H1 (cell line): ENCODE measurements at regions not wholly inside any gene's neighbourhood (a gene's known extent, or its start where the extent isn't known, plus 50 kb on each side); places are given as distances from the start of the nearest gene placed in this dataset.

Experiments used
- CTCF ChIA-PET: fragments of 300-600 bp; sonication (Branson Sonifier 250); formaldehyde crosslinking; loops from one replicate; lab custom pipeline; 2021; ENCODE audit not compliant: partially characterized antibody; lab: Charles Lee
- POLR2A ChIA-PET: fragments of 300-600 bp; sonication (Branson Sonifier 250); formaldehyde crosslinking; loops from one replicate; lab custom pipeline; 2021; ENCODE audit warnings: inconsistent platforms; ENCODE audit not compliant: partially characterized antibody; lab: Charles Lee
- DNase-seq, 2 experiments: peaks; one replicate each; pipeline versions ENCODE4 v3.0.0 to v3.0.0-alpha.2; 2010 to 2022; ENCODE audit warnings: low spot score in 2 of 2, low read depth in 1 of 2, mixed read lengths in 1 of 2
- FAIRE-seq: peaks from 2 replicates; lab custom pipeline; 2011; peaks lifted over from hg19 to GRCh38; lab: Jason Lieb, UNC
- H2AFZ ChIP-seq: 2 replicates; pipeline ENCODE4 v1.8.1; 2012; ENCODE audit warnings: low read length, inconsistent platforms
- H2AK5ac ChIP-seq: 2 replicates; pipeline ENCODE4 v1.6.1; 2013; ENCODE audit warnings: low read depth, low read length
- H2BK120ac ChIP-seq: replicated peaks from 2 replicates; pipeline ENCODE3; 2013; ENCODE audit warnings: low read depth, low read length, inconsistent platforms
- H2BK12ac ChIP-seq: 2 replicates; pipeline ENCODE4 v1.6.1; 2013; ENCODE audit warnings: low read depth, low read length
- H2BK15ac ChIP-seq: 2 replicates; pipeline ENCODE4 v1.6.1; 2013; ENCODE audit warnings: low read length
- H2BK20ac ChIP-seq: 2 replicates; pipeline ENCODE4 v1.6.1; 2013; ENCODE audit warnings: low read length
- H2BK5ac ChIP-seq: 2 replicates; pipeline ENCODE4 v1.6.1; 2013; ENCODE audit warnings: low read depth, low read length
- H3K14ac ChIP-seq: 2 replicates; pipeline ENCODE4 v1.6.1; 2013; ENCODE audit warnings: inconsistent platforms; ENCODE audit not compliant: insufficient read length
- H3K18ac ChIP-seq: 2 replicates; pipeline ENCODE4 v1.6.1; 2013; ENCODE audit warnings: low read length; ENCODE audit errors: extremely low read depth
- H3K23ac ChIP-seq: 2 replicates; pipeline ENCODE4 v1.6.1; 2013; ENCODE audit warnings: inconsistent platforms; ENCODE audit not compliant: insufficient read length
- H3K23me2 ChIP-seq: 2 replicates; pipeline ENCODE4 v1.6.1; 2013; ENCODE audit warnings: low read depth, low read length
- H3K27ac ChIP-seq: 2 replicates; pipeline ENCODE4 v1.6.1; 2011; ENCODE audit warnings: low read depth, low read length, inconsistent platforms
- H3K27me3 ChIP-seq, 4 experiments: replicated peaks in 1 of 4; 1 replicate in 1 of 4; 2 replicates in 3 of 4; pipeline versions ENCODE4 v1.6.1 to v1.8.1; 2011 to 2013; ENCODE audit warnings: low read length in 3 of 4, mild to moderate bottlenecking in 3 of 4, inconsistent platforms in 2 of 4, mixed read lengths in 2 of 4, moderate library complexity in 1 of 4; ENCODE audit not compliant: control insufficient read depth in 3 of 4, insufficient read depth in 3 of 4; ENCODE audit errors: extremely low read depth in 1 of 4
- H3K36me3 ChIP-seq, 4 experiments: 2 replicates each; pipeline versions ENCODE4 v1.6.1 to v1.8.1; 2011 to 2013; ENCODE audit warnings: mild to moderate bottlenecking in 4 of 4, low read length in 3 of 4, moderate library complexity in 2 of 4, control low read depth in 1 of 4, inconsistent platforms in 1 of 4; ENCODE audit not compliant: insufficient read depth in 4 of 4, control insufficient read depth in 2 of 4
- H3K4ac ChIP-seq: replicated peaks from 2 replicates; pipeline ENCODE3; 2013; ENCODE audit warnings: low read length, low read depth, mixed read lengths, inconsistent platforms; ENCODE audit not compliant: insufficient read length
- H3K4me1 ChIP-seq, 4 experiments: replicated peaks in 1 of 4; 1 replicate in 1 of 4; 2 replicates in 3 of 4; pipeline versions ENCODE4 v1.6.1 to v1.8.1; 2011 to 2013; ENCODE audit warnings: low read length in 3 of 4, inconsistent platforms in 2 of 4, mixed read lengths in 1 of 4; ENCODE audit not compliant: insufficient read depth in 4 of 4, control insufficient read depth in 3 of 4
- H3K4me2 ChIP-seq, 2 experiments: 2 replicates each; pipeline versions ENCODE4 v1.6.1 to v1.8.1; 2011 to 2013; ENCODE audit warnings: low read depth in 2 of 2, low read length in 2 of 2, control low read depth in 1 of 2, inconsistent platforms in 1 of 2, mild to moderate bottlenecking in 1 of 2; ENCODE audit not compliant: insufficient read depth in 1 of 2
- H3K4me3 ChIP-seq, 4 experiments: fragments of 200-600, 300-600 bp in 1 of 4; sonication (generic), shearing (Covaris generic), sonication (Bioruptor Twin) in 1 of 4; 2 replicates each; pipeline versions ENCODE4 v1.5.1 to v1.8.1; 2011 to 2016; ENCODE audit warnings: low read length in 4 of 4, low read depth in 3 of 4, control low read depth in 2 of 4, inconsistent platforms in 2 of 4, mild to moderate bottlenecking in 2 of 4, mixed read lengths in 1 of 4, moderate library complexity in 1 of 4; ENCODE audit not compliant: insufficient read depth in 2 of 4; ENCODE audit errors: extremely low read depth in 1 of 4
- H3K56ac ChIP-seq: replicated peaks from 2 replicates; pipeline ENCODE3; 2013; ENCODE audit warnings: low read depth, mild to moderate bottlenecking, mixed read lengths, low read length, inconsistent platforms; ENCODE audit not compliant: insufficient read length
- H3K79me1 ChIP-seq: 2 replicates; pipeline ENCODE4 v1.6.1; 2013; ENCODE audit warnings: low read depth, low read length, control low read depth
- H3K79me2 ChIP-seq, 2 experiments: 2 replicates each; pipeline versions ENCODE4 v1.6.1 to v1.8.1; 2012 to 2013; ENCODE audit warnings: low read length in 2 of 2, mild to moderate bottlenecking in 2 of 2, inconsistent platforms in 1 of 2; ENCODE audit not compliant: insufficient read depth in 2 of 2, control insufficient read depth in 1 of 2
- H3K9ac ChIP-seq, 4 experiments: replicated peaks in 1 of 4; 1 replicate in 1 of 4; 2 replicates in 3 of 4; pipeline versions ENCODE4 v1.6.1 to v1.8.1; 2011 to 2013; ENCODE audit warnings: low read depth in 3 of 4, low read length in 3 of 4, control low read depth in 2 of 4, mild to moderate bottlenecking in 2 of 4, moderate library complexity in 2 of 4, inconsistent platforms in 1 of 4; ENCODE audit errors: extremely low read depth in 1 of 4
- H3K9me3 ChIP-seq, 2 experiments: 2 replicates each; pipeline versions ENCODE4 v1.6.1 to v1.8.1; 2012 to 2013; ENCODE audit warnings: mild to moderate bottlenecking in 2 of 2, moderate library complexity in 2 of 2, control low read depth in 1 of 2, inconsistent platforms in 1 of 2, low read depth in 1 of 2, low read length in 1 of 2, mixed read lengths in 1 of 2; ENCODE audit not compliant: insufficient read depth in 2 of 2
- H4K20me1 ChIP-seq, 2 experiments: replicated peaks in 1 of 2; 2 replicates each; pipeline versions ENCODE3 to v1.8.1; 2011 to 2013; ENCODE audit warnings: inconsistent platforms in 2 of 2, low read length in 2 of 2, mild to moderate bottlenecking in 1 of 2; ENCODE audit not compliant: insufficient read depth in 2 of 2, control insufficient read depth in 1 of 2
- H4K5ac ChIP-seq: 2 replicates; pipeline ENCODE4 v1.6.1; 2013; ENCODE audit warnings: low read length, low read depth, mixed read lengths, inconsistent platforms; ENCODE audit not compliant: insufficient read length
- H4K8ac ChIP-seq: 2 replicates; pipeline ENCODE4 v1.8.0; 2013; ENCODE audit warnings: mild to moderate bottlenecking, moderate library complexity, low read length, inconsistent platforms; ENCODE audit not compliant: insufficient read depth; ENCODE audit errors: extremely low read depth
- H4K91ac ChIP-seq: replicated peaks from 2 replicates; pipeline ENCODE3; 2013; ENCODE audit warnings: low read length, mixed read lengths, inconsistent platforms; ENCODE audit not compliant: insufficient read length
- CREB1 ChIP-seq: IDR thresholded peaks from 2 replicates; pipeline ENCODE4 v1.6.1; 2012; ENCODE audit warnings: inconsistent platforms
- WGBS, 2 experiments: shearing (Covaris generic) in 1 of 2; methylation state at CpG; one replicate each; pipeline versions ENCODE4 v1.1.6 to v1.1.7; 2013 to 2015; ENCODE audit warnings: low lambda C conversion rate in 2 of 2, mixed read lengths in 2 of 2, inconsistent platforms in 1 of 2, low coverage in 1 of 2, missing lambda C conversion rate in 1 of 2; ENCODE audit not compliant: insufficient replicate concordance in 2 of 2, insufficient coverage in 1 of 2, insufficient read length in 1 of 2; ENCODE audit errors: extremely low coverage in 1 of 2, missing lambda C conversion rate in 1 of 2; 5-methylcytosine and 5-hydroxymethylcytosine counted together

- no peak overlapping the region for H3K27ac ChIP-seq
- H4K5ac ChIP-seq, result no peak overlapping the region
- H4K8ac ChIP-seq, result no peak overlapping the region
- POLR2A ChIA-PET, result no interaction called here
- no peak for TF ChIP-seq CREB1
- no peak overlapping the region for H2BK15ac ChIP-seq
- H3K23ac ChIP-seq, result no peak overlapping the region
- no peak overlapping the region for H2AFZ ChIP-seq
- H3K79me1 ChIP-seq, result no peaks in the 10 kb centered on the region; the same call in 1 of the 2 replicates
- no peak overlapping the region for H3K9ac ChIP-seq
- no peak overlapping the region for H3K14ac ChIP-seq
- no peak overlapping the region for H2BK20ac ChIP-seq
- H3K27me3 ChIP-seq, result no peaks in the 10 kb centered on the region
- FAIRE-seq (no peak), DNase-seq (no peak)
- H3K23me2 ChIP-seq, result no peaks in the 10 kb centered on the region
- no peaks in the 10 kb centered on the region; a peak in 1 of 7 replicates for H3K4me1 ChIP-seq
- H2BK12ac ChIP-seq, result no peak overlapping the region
- no peak overlapping the region for H3K18ac ChIP-seq
- H3K4me3 ChIP-seq, result no peak overlapping the region
- H3K4ac ChIP-seq, result no peak overlapping the region
- H2BK120ac ChIP-seq, result no peak overlapping the region
- no peaks in the 10 kb centered on the region for H4K20me1 ChIP-seq
- H3K56ac ChIP-seq, result no peak overlapping the region
- H3K36me3 ChIP-seq, result no peaks in the 10 kb centered on the region
- H3K9me3 ChIP-seq, result no peaks in the 10 kb centered on the region
- no peak overlapping the region for H4K91ac ChIP-seq
- H3K4me2 ChIP-seq, result no peak overlapping the region
- no peaks in the 10 kb centered on the region for H3K79me2 ChIP-seq
- no peak overlapping the region for H2AK5ac ChIP-seq
- CTCF ChIA-PET, result interaction anchor here (0.7 kb wide), 1 partner anchor 11 kb away, joined by 3 read pairs; no protein-coding TSS in a partner anchor
- WGBS, 2 experiments, result 84% methylated on average over 3 of the region's 3 CpGs; no CpG with 5 or more reads in 1 of the 2 experiments
- no peak overlapping the region for H2BK5ac ChIP-seq
Measured at GRCh38 chr6:16840291-16840690, 79.0 kb upstream of the ATXN1 start.
